ENCODE measurements at regions not wholly inside any gene's neighbourhood (a gene's known extent, or its start where the extent isn't known, plus 50 kb on each side); places are given as distances from the start of the nearest gene placed in this dataset.
"Not testable (repeated sequence)": the region's sequence is repeated elsewhere in the genome, so short reads cannot be mapped to it uniquely, and the experiment has no call there.

- DNase-seq: no peak
Observed at GRCh38 chr20:33908336-33908735, 85.4 kb upstream of the RALY start.

- no peak for DNase-seq
Observed at GRCh38 chr20:33908868-33909267, 84.8 kb upstream of the RALY start.

- DNase-seq: no peak
Observed at GRCh38 chr20:33909331-33909921, 84.3 kb upstream of the RALY start.

- DNase-seq: no peak
Observed at GRCh38 chr20:33910056-33910455, 83.7 kb upstream of the RALY start.

GRCh38 chr20:33910529-33911327, 83.0 kb upstream of the RALY start:
- no peak for DNase-seq

GRCh38 chr20:33914919-33915318, 78.8 kb upstream of the RALY start:
- no peak for DNase-seq

- peak; percentile 13 for DNase-seq
Observed at GRCh38 chr20:33915726-33916331, 77.9 kb upstream of the RALY start.

GRCh38 chr20:33916768-33917167, 76.9 kb upstream of the RALY start:
- DNase-seq: no peak

GRCh38 chr20:33917831-33918525, 75.7 kb upstream of the RALY start:
- DNase-seq: no peak

- DNase-seq: no peak
Observed at GRCh38 chr20:33918662-33919061, 75.0 kb upstream of the RALY start.

- no peak for DNase-seq
Observed at GRCh38 chr20:33919653-33920052, 74.1 kb upstream of the RALY start.

- no peak for DNase-seq
Observed at GRCh38 chr20:33922224-33922623, 71.5 kb upstream of the RALY start.

GRCh38 chr20:33923740-33924139, 70.0 kb upstream of the RALY start:
- no peak for DNase-seq

- DNase-seq: no peak
Observed at GRCh38 chr20:33925867-33926266, 67.8 kb upstream of the RALY start.

GRCh38 chr20:33926425-33926824, 67.3 kb upstream of the RALY start:
- DNase-seq: no peak

GRCh38 chr20:33927724-33928123, 66.0 kb upstream of the RALY start:
- no peak for DNase-seq

GRCh38 chr20:33929917-33930316, 63.8 kb upstream of the RALY start:
- no peak for DNase-seq

GRCh38 chr20:33933469-33933909, 60.2 kb upstream of the RALY start:
- DNase-seq: peak; percentile 14

- DNase-seq: no peak
Observed at GRCh38 chr20:33936656-33937055, 57.1 kb upstream of the RALY start.

- not testable (repeated sequence) for DNase-seq
Observed at GRCh38 chr20:33939031-33939430, 54.7 kb upstream of the RALY start.

- no peak for DNase-seq
Observed at GRCh38 chr20:33940666-33941065, 53.0 kb upstream of the RALY start.
